Karpas-422 (cell line): ENCODE measurements at regions not wholly inside any gene's neighbourhood (a gene's known extent, or its start where the extent isn't known, plus 50 kb on each side); places are given as distances from the start of the nearest gene placed in this dataset.

Experiments used
- DNase-seq: peaks from one replicate; pipeline ENCODE4 v3.0.0-alpha.2; 2015
- H2AFZ ChIP-seq: fragments of 200-600 bp; sonication (generic); 2 replicates; pipeline ENCODE4 v1.6.1; 2014; ENCODE audit warnings: antibody characterized with exemption, low read length, mixed read lengths
- H3K27ac ChIP-seq: fragments of 200-600 bp; sonication (generic); 2 replicates; pipeline ENCODE4 v1.5.1; 2014; ENCODE audit warnings: mild to moderate bottlenecking, low read length, moderate library complexity
- H3K27me3 ChIP-seq: fragments of 200-600 bp; sonication (generic); 2 replicates; pipeline ENCODE4 v1.6.1; 2014; ENCODE audit warnings: low read length, mixed read lengths
- H3K36me3 ChIP-seq: fragments of 200-600 bp; sonication (generic); 2 replicates; pipeline ENCODE4 v1.6.1; 2014; ENCODE audit warnings: low read length, mixed read lengths; ENCODE audit not compliant: insufficient read depth
- H3K4me1 ChIP-seq: fragments of 200-600 bp; sonication (generic); 2 replicates; pipeline ENCODE4 v1.6.1; 2014; ENCODE audit warnings: mild to moderate bottlenecking, low read length, mixed read lengths
- H3K4me2 ChIP-seq: fragments of 200-600 bp; sonication (generic); 2 replicates; pipeline ENCODE4 v1.6.1; 2014; ENCODE audit warnings: low read length, low read depth, mild to moderate bottlenecking; ENCODE audit not compliant: poor library complexity, severe bottlenecking
- H3K4me3 ChIP-seq: fragments of 200-600 bp; sonication (generic); 2 replicates; pipeline ENCODE4 v1.5.1; 2014; ENCODE audit warnings: mild to moderate bottlenecking, antibody characterized with exemption, low read length, mixed read lengths
- H3K79me2 ChIP-seq: fragments of 200-600 bp; sonication (generic); 2 replicates; pipeline ENCODE4 v1.6.1; 2014; ENCODE audit warnings: mild to moderate bottlenecking, low read length, mixed read lengths
- H3K9ac ChIP-seq: fragments of 200-600 bp; sonication (generic); 2 replicates; pipeline ENCODE4 v1.6.0; 2014; ENCODE audit warnings: low read length
- H3K9me2 ChIP-seq: fragments of 200-600 bp; sonication (generic), shearing (Covaris generic); replicated peaks from 2 replicates; pipeline ENCODE4 v1.6.0; 2014; ENCODE audit warnings: mild to moderate bottlenecking, low read length, moderate library complexity; ENCODE audit not compliant: insufficient read depth
- H3K9me3 ChIP-seq: fragments of 300-700, 200-600 bp; sonication (generic); 2 replicates; pipeline ENCODE4 v1.6.1; 2014; ENCODE audit warnings: low read length, mixed read lengths
- H4K20me1 ChIP-seq: fragments of 200-600 bp; sonication (generic); 2 replicates; pipeline ENCODE4 v1.6.1; 2014; ENCODE audit warnings: mild to moderate bottlenecking, antibody characterized with exemption, low read length, low read depth; ENCODE audit not compliant: insufficient read depth

- H3K27me3 ChIP-seq = no peaks in the 10 kb centered on the region; the same call in 1 of the 2 replicates
- no peak overlapping the region for H3K4me2 ChIP-seq
- H3K9me3 ChIP-seq = no peaks in the 10 kb centered on the region
- DNase-seq = no peak
- H3K4me3 ChIP-seq = no peak overlapping the region
- H2AFZ ChIP-seq = no peak overlapping the region
- no peaks in the 10 kb centered on the region for H3K9me2 ChIP-seq
- no peaks in the 10 kb centered on the region for H3K36me3 ChIP-seq
- H3K79me2 ChIP-seq = no peaks in the 10 kb centered on the region
- H3K9ac ChIP-seq = no peak overlapping the region
- H3K27ac ChIP-seq = no peak overlapping the region
- H4K20me1 ChIP-seq = no peaks in the 10 kb centered on the region
- H3K4me1 ChIP-seq = no peaks in the 10 kb centered on the region
Observed at GRCh38 chr20:52289956-52290565, 98.5 kb upstream of the ZFP64 start.

- no peaks in the 10 kb centered on the region for H3K4me1 ChIP-seq
Observed at GRCh38 chr20:52280407-52280806, 88.8 kb upstream of the ZFP64 start.

GRCh38 chr20:52279706-52280105 is 88.1 kb upstream of the ZFP64 start:
- no peaks in the 10 kb centered on the region for H3K9me2 ChIP-seq
- no peaks in the 10 kb centered on the region for H3K4me1 ChIP-seq
- H4K20me1 ChIP-seq = no peaks in the 10 kb centered on the region

More at GRCh38 chr20:52280407-52280806, 88.8 kb upstream of the ZFP64 start:
- no peaks in the 10 kb centered on the region for H3K27me3 ChIP-seq
- no peak overlapping the region for H3K27ac ChIP-seq
- no peak overlapping the region for H3K4me3 ChIP-seq
- H3K9me2 ChIP-seq = no peaks in the 10 kb centered on the region
- no peaks in the 10 kb centered on the region for H3K9me3 ChIP-seq
- DNase-seq = no peak
- no peaks in the 10 kb centered on the region for H3K36me3 ChIP-seq
- H3K9ac ChIP-seq = no peak overlapping the region
- no peaks in the 10 kb centered on the region for H4K20me1 ChIP-seq
- no peak overlapping the region for H2AFZ ChIP-seq
- H3K4me2 ChIP-seq = no peak overlapping the region
- H3K79me2 ChIP-seq = no peaks in the 10 kb centered on the region

GRCh38 chr20:52275181-52275691 is 83.7 kb upstream of the ZFP64 start:
- Histone ChIP-seq H3K27ac (no peak overlapping the region), H2AFZ (no peak overlapping the region), H3K4me1 (no peaks in the 10 kb centered on the region), H3K36me3 (no peaks in the 10 kb centered on the region), H3K79me2 (no peaks in the 10 kb centered on the region), H3K9me2 (no peaks in the 10 kb centered on the region), H3K4me3 (no peak overlapping the region), H3K9ac (no peak overlapping the region), H3K27me3 (no peaks in the 10 kb centered on the region), H3K9me3 (no peaks in the 10 kb centered on the region), H4K20me1 (no peaks in the 10 kb centered on the region), H3K4me2 (no peak overlapping the region)
- no peak for DNase-seq

More at GRCh38 chr20:52279706-52280105, 88.1 kb upstream of the ZFP64 start:
- no peak overlapping the region for H2AFZ ChIP-seq
- no peaks in the 10 kb centered on the region for H3K36me3 ChIP-seq
- no peaks in the 10 kb centered on the region for H3K9me3 ChIP-seq
- H3K79me2 ChIP-seq = no peaks in the 10 kb centered on the region
- H3K27me3 ChIP-seq = no peaks in the 10 kb centered on the region
- H3K9ac ChIP-seq = no peak overlapping the region
- no peak overlapping the region for H3K27ac ChIP-seq
- H3K4me3 ChIP-seq = no peak overlapping the region
- H3K4me2 ChIP-seq = no peak overlapping the region
- DNase-seq = no peak

GRCh38 chr20:52270696-52271095 is 79.1 kb upstream of the ZFP64 start:
- H3K27ac ChIP-seq = no peak overlapping the region
- no peak overlapping the region for H3K9ac ChIP-seq
- no peaks in the 10 kb centered on the region for H3K9me2 ChIP-seq
- DNase-seq = no peak
- H3K9me3 ChIP-seq = no peaks in the 10 kb centered on the region
- H3K36me3 ChIP-seq = no peaks in the 10 kb centered on the region
- H3K27me3 ChIP-seq = no peaks in the 10 kb centered on the region
- H3K4me3 ChIP-seq = no peak overlapping the region
- no peaks in the 10 kb centered on the region for H3K79me2 ChIP-seq
- no peaks in the 10 kb centered on the region for H3K4me1 ChIP-seq
- H4K20me1 ChIP-seq = no peaks in the 10 kb centered on the region
- no peak overlapping the region for H3K4me2 ChIP-seq
- H2AFZ ChIP-seq = no peak overlapping the region

- H3K9ac ChIP-seq = no peak overlapping the region
- no peaks in the 10 kb centered on the region for H3K9me2 ChIP-seq
- no peak for DNase-seq
- H3K27me3 ChIP-seq = no peaks in the 10 kb centered on the region
- H3K9me3 ChIP-seq = no peaks in the 10 kb centered on the region
- no peaks in the 10 kb centered on the region for H4K20me1 ChIP-seq
- no peaks in the 10 kb centered on the region for H3K36me3 ChIP-seq
- no peak overlapping the region for H3K4me2 ChIP-seq
- no peaks in the 10 kb centered on the region for H3K4me1 ChIP-seq
- H2AFZ ChIP-seq = no peak overlapping the region
- H3K27ac ChIP-seq = no peak overlapping the region
- no peak overlapping the region for H3K4me3 ChIP-seq
- H3K79me2 ChIP-seq = no peaks in the 10 kb centered on the region
Observed at GRCh38 chr20:52270001-52270606, 78.5 kb upstream of the ZFP64 start.

GRCh38 chr20:52269321-52269720 is 77.7 kb upstream of the ZFP64 start:
- H3K9ac ChIP-seq = no peak overlapping the region
- no peak overlapping the region for H3K4me3 ChIP-seq
- H3K4me2 ChIP-seq = no peak overlapping the region
- H2AFZ ChIP-seq = no peak overlapping the region
- H3K79me2 ChIP-seq = no peaks in the 10 kb centered on the region
- DNase-seq = no peak
- no peaks in the 10 kb centered on the region for H3K4me1 ChIP-seq
- H3K9me2 ChIP-seq = no peaks in the 10 kb centered on the region
- no peaks in the 10 kb centered on the region for H3K36me3 ChIP-seq
- no peaks in the 10 kb centered on the region for H3K9me3 ChIP-seq
- no peak overlapping the region for H3K27ac ChIP-seq
- no peaks in the 10 kb centered on the region for H4K20me1 ChIP-seq
- no peaks in the 10 kb centered on the region for H3K27me3 ChIP-seq

GRCh38 chr20:52268184-52268749 is 76.7 kb upstream of the ZFP64 start:
- Histone ChIP-seq H3K27me3 (no peaks in the 10 kb centered on the region), H3K27ac (no peak overlapping the region), H3K79me2 (no peaks in the 10 kb centered on the region), H4K20me1 (no peaks in the 10 kb centered on the region), H2AFZ (no peak overlapping the region), H3K9me2 (no peaks in the 10 kb centered on the region), H3K9me3 (no peaks in the 10 kb centered on the region), H3K4me1 (no peaks in the 10 kb centered on the region), H3K4me2 (no peak overlapping the region), H3K9ac (no peak overlapping the region), H3K4me3 (no peak overlapping the region), H3K36me3 (no peaks in the 10 kb centered on the region)
- DNase-seq = no peak
